ENCODE measurements at regions not wholly inside any gene's neighbourhood (a gene's known extent, or its start where the extent isn't known, plus 50 kb on each side); places are given as distances from the start of the nearest gene placed in this dataset.
A peak's percentile ranks its signal among the peaks of the same experiment; 100 is the strongest.
"Not testable (repeated sequence)": the region's sequence is repeated elsewhere in the genome, so short reads cannot be mapped to it uniquely, and the experiment has no call there.

DNA sequence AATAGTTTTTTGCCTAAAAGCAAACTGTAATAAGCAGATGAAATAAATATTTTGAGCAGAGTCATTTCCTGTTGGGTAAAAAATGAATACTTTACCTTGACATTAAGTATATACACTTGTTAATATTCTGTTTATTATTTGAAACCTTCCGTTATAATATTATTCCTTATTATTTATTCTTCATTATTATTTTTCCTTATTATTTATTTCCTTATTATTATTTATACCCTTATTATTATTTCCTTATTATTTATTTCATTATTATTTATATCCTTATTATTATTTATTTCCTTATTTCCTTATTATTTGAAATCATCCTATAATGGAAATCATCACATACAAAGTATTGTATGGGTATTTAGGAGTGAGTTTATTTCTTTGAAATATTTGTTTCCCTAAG lies 232.2 kb upstream of the RBBP8 start:
- DNase-seq (ENCODE audit: low spot score): no peak

- no peak for DNase-seq (ENCODE audit: low spot score)
Measured at GRCh38 chr18:22701326-22701725, 231.8 kb upstream of the RBBP8 start.

GRCh38 chr18:22701795-22702194 lies 231.3 kb upstream of the RBBP8 start:
- DNase-seq (ENCODE audit: low spot score): no peak

- no peak for DNase-seq (ENCODE audit: low spot score)
Measured at GRCh38 chr18:22702806-22703205, 230.3 kb upstream of the RBBP8 start.

DNA sequence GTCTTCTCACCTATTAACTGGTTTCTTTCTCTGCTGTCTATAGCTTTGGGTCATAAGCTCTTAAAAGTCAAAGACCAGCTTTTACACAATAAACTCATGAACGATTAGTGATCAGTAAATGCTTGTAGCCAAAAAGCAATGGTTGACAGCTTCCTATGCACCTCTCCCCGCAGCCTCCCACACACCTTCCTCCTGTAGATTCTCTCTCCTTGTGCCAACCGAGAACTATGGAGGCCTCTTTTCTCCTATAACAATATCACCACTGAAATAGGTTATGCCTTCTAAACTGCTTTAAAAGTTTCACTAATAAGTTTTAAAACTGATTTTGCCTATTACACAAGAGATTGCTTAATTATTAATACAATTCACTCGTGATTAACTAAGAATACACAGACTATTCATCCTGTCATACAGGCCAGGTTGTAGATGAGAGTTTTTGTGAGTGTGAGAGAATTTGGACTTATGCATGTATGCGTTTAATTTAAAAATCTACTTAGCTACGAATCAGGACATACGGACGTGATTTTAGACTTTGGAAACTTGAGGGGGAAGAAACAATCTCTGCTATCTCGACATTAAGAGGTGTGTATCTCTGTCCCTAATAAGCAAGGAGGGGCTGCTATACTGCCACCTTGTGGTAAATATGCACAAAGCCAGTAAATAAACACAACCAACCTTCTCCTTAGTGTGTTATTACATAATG lies 229.1 kb upstream of the RBBP8 start:
- DNase-seq (ENCODE audit: low spot score): peak; percentile 66

DNA sequence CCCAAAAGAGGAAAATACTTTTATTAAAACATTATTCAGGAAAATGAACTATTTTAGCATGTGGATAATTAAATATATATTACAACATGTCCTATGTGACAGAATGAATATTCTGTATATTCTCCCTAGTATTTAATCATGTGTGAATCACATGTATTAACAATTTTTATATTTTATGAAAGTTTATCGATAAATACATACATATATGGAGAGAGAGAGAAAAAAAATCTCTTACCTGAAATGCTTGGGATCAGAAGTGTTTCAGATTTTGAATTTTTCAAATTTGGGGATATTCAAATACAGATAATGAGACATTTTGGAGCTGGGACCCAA lies 228.6 kb upstream of the RBBP8 start:
- no peak for DNase-seq (ENCODE audit: low spot score)

GRCh38 chr18:22705328-22705727 lies 227.8 kb upstream of the RBBP8 start:
- DNase-seq (ENCODE audit: low spot score): no peak

DNA sequence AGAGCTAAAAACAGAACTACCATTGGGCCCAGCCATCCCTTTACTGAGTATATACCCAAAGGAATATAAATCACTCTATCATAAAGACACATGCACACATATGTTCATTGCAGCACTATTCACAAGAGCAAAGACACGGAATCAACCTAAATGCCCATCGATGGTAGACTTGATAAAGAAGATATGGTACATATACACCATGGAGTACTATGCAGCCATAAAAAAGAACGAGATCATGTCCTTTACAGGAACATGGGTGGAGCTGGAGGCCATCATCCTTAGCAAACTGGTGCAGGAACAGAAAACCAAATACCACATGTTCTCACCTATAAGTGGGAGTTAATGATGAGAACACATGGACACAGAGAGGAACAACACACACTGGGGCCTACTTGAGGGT lies 227.1 kb upstream of the RBBP8 start:
- DNase-seq (ENCODE audit: low spot score): not testable (repeated sequence)

DNA sequence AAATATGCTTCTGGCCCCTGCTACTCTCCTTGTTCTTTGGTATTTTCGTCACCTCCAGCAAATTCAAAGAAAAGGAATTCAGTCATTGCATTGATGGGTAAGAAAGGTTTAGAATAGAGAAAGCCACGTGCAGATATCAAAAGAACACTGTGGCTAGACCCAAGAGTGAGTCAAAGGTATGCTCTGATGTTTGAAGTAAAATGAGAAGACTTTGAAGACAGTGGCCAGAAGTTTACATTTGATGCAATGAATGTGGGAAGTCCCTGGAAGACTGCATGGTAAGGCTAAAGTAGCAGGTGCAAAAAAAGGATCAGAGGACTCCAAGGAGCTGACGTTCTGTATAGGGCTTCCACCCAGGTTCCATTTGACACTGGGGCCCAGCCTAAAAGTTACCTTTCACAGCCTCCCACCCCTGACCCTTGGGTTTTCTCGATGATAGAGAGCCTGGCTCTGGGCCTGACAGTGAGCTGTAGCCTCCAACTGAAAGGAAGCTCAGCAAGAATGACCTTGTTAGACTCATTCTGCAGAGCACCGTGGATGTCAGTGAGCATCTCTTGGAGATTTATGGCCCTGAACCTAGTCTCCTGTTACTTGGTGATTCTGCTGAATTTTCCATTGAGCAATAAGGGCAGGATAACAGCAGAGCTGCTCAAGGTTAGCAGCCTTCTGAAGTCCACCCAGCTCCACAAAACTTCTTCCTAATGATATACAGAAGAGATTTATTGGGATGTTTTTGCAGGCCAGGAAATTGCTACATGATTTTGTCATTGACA lies 223.7 kb upstream of the RBBP8 start:
- no peak for DNase-seq (ENCODE audit: low spot score)

GRCh38 chr18:22710673-22711191 lies 222.4 kb upstream of the RBBP8 start:
- DNase-seq (ENCODE audit: low spot score): no peak

- peak; percentile 25 for DNase-seq (ENCODE audit: low spot score)
Measured at GRCh38 chr18:22711192-22711685, 221.9 kb upstream of the RBBP8 start.

DNA sequence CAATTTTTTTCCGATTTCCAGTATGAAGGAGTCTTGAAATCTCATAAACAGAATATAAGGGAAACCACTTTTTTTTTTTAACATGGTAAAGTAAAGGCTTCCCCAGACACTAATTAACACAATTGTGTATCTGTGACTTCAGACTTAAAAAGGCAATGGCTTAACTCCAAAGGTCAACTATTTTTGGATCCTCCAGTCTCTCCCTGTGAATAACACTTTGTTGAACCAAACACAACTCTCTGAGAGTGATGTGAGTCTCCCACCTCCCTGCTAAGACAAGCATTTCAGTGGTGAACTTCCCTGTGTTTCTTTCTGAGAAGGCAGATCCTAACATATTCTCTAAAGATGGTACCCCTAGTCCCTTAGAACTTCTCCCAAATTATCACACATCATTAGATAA lies 219.6 kb upstream of the RBBP8 start:
- no peak for DNase-seq (ENCODE audit: low spot score)

GRCh38 chr18:22717536-22717935 lies 215.6 kb upstream of the RBBP8 start:
- DNase-seq (ENCODE audit: low spot score): not testable (repeated sequence)

- no peak for DNase-seq (ENCODE audit: low spot score)
Measured at GRCh38 chr18:22723221-22723620, 209.9 kb upstream of the RBBP8 start.

- DNase-seq (ENCODE audit: low spot score): no peak
Measured at GRCh38 chr18:22723773-22724172, 209.4 kb upstream of the RBBP8 start.

- DNase-seq (ENCODE audit: low spot score): no peak
Measured at GRCh38 chr18:22726469-22726868, 206.7 kb upstream of the RBBP8 start.

GRCh38 chr18:22728016-22728415 lies 205.1 kb upstream of the RBBP8 start:
- no peak for DNase-seq (ENCODE audit: low spot score)

- DNase-seq (ENCODE audit: low spot score): no peak
Measured at GRCh38 chr18:22728481-22729105, 204.5 kb upstream of the RBBP8 start.

- no peak for DNase-seq (ENCODE audit: low spot score)
Measured at GRCh38 chr18:22731398-22731797, 201.7 kb upstream of the RBBP8 start.

GRCh38 chr18:22734105-22734661 lies 198.9 kb upstream of the RBBP8 start:
- no peak for DNase-seq (ENCODE audit: low spot score)

DNA sequence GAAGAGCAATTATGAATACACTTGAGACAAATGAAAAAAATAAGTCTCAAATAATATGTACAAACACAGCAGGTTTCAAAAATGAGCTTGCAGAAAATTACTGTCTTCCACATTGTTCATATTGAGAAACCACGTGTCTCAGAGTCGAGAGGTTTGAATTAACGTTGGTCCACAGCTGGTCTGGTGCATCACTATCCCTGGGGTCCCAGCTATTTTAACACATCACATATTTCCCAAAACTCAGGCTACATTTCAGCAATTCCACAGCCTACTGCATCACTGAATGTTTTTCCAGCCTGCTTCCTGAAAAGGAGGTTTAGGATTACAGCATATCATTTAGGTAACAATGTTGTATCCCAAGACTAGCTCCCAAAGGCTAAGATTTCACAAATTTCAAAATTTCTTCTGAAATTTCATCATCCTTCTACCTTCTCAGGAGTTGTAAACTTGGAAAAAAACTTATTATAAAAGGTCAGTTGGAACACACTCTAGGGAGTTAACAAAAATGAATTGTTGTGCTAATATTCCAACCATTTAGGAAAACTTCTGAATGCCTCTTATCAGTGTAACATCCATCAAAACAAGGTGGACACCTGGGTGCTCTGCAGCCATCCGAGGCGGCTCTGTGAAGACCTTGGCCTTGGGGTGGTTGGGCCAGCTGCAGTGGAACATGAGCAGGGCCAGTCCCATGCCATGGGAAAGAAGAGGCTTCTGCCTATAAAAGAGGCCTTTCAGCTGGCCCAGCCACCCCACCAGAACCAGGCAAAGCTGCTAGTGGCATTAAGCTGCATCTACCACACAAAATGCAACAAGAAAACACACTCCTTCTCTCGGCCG lies 198.1 kb upstream of the RBBP8 start:
- no peak for DNase-seq (ENCODE audit: low spot score)

Measured in HT-29 (cell line).